NCI-H748 treated with DMSO at 0.1 percent for 48 hours (cell line): ENCODE measurements at regions not wholly inside any gene's neighbourhood (a gene's known extent, or its start where the extent isn't known, plus 50 kb on each side); places are given as distances from the start of the nearest gene placed in this dataset.

Source experiments
- DNase-seq: peaks from one replicate; lab custom pipeline; 2025; lab: John Stamatoyannopoulos, UW

DNA sequence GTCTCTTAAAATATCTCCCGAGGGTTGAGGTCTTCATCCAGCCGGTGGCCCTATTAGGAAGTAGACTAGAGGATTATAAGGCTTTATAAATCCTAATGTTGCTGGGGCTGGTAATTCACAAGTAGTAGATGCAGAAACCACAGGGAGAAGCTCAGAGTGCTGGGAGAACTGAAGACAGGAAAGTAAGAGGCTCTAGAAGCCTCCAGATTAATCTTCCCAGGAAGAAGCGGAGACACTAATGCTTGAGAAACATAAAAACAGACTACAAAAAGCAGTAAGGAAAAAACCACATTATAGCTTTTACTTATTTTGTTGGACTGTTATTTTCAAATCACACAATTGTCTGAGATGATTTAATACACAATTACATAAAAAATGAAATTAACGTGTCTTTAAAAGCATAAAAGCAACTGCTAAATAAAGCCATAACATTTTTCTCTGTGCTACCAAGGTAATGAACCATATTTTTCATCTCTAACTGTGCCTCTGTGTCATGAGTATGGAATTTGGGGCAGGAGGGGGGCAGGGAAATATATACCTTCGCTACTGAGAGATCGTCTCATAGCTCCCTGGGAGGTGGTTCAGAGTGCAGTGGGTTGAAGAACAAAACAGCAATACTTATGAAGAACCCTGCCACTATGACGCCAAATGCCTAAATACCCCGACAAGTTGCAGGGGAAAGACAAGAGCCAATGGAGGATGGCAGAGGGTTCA lies 806.2 kb upstream of the WWC1 start:
- no peak for DNase-seq

DNA sequence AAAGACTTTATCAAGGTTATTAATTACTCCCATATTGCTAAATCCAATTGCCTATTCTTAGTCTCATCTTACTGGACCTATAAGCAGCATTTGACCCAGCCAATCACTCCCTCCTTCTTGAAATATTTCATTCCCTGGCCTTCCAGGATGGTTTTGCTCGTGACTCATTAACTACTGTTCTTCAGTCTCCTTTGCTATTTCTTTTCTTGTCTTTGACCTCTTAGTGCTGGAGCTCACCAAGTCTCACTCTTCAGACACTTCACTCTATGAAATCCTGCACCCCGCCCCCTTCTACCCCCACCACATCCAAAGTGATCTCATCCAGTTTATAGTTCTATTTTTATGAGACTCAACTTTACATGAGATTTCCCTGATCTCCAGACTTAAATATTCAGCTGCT lies 803.1 kb upstream of the WWC1 start:
- DNase-seq, result no peak

DNA sequence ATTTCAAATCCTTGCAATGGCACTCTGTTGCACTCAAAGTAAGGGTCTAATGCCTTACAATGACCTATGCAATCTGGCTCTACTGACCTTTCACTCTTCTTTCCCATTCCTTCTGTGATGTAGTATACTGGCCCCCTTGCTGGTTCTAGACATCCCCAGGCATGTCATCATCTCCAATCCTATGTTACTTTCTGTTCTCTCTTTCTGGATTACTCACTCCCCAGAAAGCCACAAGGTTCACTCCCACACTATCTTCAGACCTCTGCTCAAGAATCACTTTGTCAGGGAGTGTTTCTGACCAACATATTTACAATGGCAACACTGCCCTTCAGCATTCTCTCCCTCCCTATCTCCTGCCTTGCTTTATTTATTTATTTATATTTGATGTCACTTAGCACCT lies 802.2 kb upstream of the WWC1 start:
- no peak for DNase-seq

DNA sequence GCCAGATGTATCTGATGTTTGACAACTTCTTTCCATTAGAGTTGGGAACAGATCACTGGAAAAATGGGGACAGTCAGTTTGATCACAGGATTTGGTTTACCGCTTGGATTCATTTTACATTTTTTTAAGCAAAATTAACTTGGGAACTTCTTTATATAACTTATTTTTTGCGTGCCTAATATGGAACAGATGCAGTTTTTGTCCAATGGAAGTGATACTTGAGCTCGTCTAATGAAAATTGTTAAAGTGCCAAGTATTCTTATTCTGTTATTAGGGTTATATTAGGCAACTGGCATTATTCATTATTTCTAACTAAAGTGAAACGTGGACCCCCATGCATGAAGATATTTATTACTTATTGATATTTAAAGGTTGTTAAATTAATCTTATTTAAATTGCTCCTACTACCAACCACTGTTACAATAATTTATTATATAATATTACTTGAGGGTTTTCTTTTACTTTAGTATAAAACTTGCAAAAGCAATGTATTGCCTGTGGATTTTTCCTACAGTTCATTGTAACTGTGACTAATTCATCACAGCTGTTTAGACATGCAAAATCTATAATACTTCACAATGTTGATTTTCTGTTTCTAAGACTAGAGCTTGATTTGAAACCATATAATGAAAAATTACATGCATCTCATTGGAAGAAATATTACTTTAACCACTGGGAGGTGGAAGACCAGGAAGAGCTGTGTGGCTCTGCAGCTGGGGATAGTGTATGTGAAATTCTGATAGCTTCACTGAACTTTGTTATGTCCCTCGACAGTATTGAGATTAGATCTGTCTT lies 787.3 kb upstream of the WWC1 start:
- no peak for DNase-seq

DNA sequence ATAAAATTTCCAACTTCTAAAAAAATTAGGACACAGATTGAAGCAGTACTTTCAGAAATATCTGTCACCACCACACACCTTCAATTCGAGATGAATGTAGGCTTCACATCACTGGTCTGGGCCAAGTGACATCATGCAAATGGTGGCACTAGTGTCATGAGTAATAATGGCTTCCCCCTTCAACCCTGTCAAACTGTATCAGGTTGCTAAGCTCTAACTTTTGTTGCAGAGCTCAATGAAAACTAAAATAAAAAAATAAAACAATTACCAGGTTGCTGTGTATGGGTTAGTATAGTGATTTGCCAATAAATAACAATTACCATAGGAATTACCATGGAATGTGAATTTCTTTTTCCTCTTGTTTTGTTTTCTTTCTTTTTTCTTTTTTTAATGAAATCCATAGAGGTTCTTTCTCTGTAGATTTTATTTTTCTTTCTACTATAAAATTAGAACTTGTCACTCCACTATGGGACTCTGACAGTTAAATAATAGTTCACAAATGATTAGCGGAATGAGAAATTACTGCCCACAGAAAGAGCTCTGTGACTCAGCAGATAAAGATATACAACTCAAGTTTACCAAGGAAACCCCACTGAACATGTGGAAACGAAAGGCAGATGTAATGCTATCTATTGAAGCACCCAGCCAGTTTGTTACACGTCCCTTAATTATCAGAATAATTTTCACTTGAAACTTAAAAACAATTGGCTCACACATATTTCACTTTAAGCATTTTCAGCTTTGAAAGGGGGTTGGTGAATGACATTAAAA lies 783.8 kb upstream of the WWC1 start:
- no peak for DNase-seq

DNA sequence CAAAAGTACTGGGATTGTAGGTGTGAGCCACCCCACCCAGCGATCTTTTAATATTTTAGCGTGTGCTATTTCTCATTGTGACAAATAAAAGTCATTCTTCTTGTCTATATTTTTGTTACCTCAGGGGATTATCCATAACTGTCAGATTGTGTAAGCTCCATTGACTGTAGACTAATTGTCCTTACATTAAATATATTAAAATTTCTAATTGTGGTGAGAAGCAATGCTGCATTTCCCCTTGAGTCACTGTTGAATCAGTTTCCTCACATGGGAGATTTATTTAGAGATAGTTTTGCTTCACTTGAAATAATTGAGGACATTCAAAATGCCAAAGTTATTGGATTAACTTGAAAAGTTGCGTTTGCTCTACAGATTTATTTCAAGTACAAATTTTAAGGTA lies 782.4 kb upstream of the WWC1 start:
- no peak for DNase-seq

DNA sequence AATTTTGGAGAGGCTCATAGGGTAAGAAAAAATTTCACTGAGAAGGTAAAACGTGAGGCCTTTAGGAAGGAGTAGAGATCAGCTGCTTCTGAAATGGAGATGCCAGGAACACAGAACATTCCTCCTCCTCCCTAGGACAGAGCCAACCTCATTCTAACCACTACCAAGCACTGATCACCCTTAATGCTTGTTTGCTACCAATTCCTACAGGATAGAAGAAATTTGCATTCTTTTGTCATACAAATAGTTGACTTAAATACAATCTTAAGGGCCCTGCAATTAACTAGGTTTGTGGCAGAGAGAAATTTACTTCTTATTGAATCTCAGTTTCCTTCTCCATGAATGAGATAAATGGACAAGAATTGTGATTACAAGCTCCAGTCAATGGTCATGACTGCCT lies 780.2 kb upstream of the WWC1 start:
- DNase-seq, result no peak

DNA sequence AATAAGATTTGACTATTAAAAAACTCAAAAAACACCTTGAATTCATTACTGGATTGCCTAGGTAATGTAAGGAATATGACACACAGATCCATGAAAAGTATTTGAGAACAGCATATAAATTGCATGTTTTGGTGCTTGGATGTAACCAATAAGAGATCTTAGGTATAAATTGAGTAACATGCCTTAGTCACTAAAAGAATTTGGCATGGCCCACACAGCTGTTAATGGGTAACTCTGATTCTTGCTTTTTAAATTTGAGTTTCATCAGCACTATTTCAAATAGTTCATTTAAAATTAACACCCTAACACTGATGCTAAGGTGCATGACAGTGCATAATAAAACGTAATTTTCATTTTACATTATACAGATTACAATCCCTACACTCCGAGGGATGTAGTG lies 779.3 kb upstream of the WWC1 start:
- DNase-seq, result no peak

DNA sequence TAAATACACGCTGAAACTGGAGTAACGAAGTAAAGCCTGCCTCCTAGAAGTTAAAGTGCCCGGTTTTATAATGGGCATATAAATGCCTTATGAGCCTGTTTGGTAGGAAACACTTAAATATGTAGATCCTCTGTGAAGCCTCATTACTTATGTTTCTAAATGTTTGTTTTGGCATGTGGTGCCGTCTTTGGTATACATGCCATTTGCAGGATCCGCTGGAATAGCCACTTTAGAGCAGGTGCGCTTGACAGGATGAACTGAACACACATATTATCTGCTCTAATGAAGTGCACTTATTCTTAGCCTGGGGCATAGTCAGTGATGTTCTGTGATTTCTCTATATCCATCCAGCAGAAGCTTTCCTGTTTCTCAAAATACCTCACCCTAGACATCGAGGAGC lies 778.1 kb upstream of the WWC1 start:
- peak; percentile 8 for DNase-seq

DNA sequence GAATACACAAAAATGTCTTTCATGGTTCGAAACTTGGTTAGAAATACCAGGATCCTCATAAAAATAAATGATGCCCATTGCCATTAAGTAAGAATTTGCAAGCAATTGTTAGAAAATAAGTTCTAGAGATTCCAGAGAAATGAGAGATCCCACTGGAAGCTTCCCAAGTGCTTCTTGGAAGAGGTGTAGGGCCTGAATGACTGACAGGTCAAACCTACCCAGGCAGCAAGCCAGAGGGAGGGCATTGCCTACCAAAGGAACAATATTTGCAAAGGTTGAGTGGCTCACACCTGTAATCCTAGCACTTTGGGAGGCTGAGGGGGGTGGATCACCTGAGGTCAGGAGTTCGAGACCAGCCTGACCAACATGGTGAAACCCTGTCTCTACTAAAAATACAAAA lies 777.0 kb upstream of the WWC1 start:
- no peak for DNase-seq

DNA sequence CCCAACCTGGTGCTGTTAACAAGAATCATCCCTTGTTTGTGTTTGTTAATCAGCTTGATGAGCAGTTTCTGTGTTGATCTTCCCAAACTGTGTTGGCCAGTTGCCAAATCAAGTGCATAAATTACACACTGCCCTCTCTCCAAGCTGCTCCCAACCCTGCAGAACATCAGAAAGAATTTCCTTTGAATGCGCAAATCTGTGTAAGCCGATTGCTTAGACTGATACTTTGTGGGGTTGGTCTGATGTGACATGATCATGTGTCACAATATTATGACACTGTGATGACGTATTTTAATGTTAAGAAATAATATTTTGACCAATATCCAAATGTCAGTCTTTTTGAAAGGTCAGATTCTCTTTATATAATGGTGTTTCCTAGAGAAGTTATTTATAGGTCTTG lies 766.4 kb upstream of the WWC1 start:
- DNase-seq, result no peak

DNA sequence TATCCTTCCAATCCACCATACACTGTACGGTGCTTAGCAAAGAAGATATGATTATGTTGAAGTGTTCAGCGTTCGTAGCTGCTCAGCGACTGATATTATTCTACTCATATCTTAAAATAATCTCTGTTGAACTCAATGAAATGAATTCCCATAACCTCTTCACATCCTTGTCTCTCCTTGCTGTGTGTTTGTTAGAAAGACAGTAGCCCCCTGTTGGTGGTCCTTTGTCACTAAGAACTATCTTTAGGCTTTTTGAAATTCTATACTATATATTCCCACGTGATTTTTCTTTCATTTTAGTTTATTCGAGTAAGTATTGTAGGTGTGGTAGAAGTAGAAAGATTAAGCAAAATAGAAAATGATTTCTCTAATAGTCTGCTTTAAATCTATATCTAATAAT lies 762.8 kb upstream of the WWC1 start:
- DNase-seq, result no peak

DNA sequence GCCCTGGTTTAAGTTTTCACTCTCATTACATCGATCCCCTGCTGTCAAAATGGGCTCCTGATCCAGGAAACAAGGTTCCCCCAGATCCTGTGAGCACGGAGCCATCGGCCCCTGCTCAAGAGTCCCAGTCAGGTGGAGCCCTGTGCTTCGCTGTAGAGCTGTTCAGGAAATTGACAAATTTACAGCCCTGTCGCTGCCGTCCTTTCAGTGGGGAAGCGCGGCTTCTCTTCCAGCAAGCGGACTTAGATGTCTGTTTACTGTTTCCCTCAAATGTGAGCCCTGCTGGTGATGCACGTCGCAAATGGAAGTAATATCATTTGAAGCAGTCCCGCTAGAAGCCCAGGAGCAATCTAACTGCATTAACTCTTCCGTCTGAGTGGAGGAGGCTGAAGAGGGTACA lies 760.9 kb upstream of the WWC1 start:
- no peak for DNase-seq

DNA sequence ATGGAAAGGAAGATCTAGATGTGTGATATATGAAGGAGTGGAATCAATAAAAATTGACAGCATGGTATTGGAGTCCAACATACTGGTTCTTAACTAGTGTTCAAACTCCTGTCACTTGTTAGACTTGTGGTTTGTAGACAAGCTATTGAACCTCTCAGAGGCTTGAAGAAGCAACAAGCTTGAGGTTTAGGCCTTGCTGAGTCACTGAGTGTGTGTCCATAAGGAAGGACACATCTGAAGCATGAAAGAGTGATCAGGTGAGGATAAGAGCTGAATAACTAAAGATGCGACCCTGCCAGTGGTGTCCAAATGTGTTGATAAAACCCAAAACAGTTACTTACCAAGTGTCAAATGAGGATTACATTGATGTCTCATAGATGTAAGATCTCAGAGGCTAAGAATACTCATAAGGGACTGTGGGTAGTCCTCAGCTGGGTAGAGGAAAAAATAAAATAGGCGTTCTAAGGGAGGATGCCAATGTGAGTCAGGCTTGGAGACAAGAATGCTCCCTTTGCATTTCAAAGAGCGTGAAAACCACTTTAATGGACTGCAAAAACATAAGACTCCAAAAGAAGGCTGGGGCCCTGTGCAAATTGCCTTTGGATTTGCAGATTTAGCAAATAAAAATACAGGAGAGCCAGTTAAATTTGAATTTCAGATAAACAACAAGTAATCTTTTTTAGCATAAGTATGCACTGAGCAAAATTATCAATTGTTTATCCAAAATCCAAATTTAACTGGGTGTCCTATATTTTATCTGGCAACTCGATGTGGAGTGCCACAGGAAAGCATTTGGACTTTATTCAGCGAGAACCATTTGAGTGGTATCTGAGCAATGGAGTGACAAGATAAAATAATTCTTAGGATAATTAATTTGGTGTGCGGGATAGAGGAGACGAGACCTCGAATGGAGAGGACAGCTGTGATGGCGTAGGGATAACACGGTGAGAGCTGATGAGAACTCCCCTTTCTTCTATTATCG lies 757.3 kb upstream of the WWC1 start:
- no peak for DNase-seq

DNA sequence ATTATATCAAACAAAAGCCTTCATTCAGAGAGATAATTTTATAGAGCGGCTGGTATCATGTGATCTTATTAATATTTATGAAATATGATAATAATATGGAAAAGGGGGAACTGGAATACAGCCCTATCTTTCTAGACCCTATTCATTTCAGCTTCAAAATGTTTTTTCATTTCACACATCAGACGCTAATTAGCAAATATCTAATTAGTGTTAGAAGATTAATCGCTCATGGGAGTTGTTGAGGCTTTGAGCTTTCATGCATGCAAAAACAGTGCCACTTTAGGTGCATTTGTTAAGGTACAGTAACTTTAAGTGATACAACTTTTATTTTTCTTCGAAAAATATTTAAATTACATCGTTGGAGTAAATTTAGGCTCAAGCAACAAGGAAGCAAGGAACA lies 751.7 kb upstream of the WWC1 start:
- no peak for DNase-seq

DNA sequence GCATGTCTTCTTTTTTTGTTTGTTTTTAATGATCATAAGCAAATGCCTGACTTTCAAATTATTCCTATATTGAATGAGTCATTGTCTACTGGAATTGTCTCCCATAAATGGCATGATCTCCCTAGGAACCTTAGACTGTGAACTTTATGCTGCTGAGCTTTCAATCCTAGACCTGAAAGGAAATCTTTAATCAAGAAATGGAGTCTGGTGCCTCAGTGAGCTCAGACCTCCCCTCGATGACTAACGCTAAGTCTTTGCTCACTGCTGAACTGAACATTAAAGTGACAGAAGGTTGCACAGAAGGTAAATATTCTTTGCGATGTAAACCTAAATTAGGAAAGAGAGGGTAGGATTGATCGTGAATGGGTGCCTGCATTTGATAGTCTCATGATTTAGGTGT lies 745.2 kb upstream of the WWC1 start:
- no peak for DNase-seq

DNA sequence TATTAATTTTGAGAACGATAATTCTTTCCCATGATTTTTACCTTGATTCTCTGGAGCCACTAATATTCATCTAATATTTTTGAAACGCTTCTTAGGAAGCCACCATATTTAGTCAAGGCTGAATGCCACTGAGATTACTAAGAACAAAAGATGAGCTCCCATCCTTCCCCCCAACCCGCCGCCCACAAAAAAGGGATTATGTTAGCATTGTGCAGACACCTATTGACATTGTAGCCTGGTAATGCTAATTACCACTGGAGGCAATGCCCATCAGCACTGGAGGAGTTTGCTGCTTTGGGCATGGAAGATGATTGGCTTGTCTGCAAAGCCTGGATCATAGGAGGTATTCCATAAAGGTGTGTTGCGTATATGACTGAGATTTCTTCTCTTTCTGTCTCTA lies 739.1 kb upstream of the WWC1 start:
- DNase-seq, result no peak

DNA sequence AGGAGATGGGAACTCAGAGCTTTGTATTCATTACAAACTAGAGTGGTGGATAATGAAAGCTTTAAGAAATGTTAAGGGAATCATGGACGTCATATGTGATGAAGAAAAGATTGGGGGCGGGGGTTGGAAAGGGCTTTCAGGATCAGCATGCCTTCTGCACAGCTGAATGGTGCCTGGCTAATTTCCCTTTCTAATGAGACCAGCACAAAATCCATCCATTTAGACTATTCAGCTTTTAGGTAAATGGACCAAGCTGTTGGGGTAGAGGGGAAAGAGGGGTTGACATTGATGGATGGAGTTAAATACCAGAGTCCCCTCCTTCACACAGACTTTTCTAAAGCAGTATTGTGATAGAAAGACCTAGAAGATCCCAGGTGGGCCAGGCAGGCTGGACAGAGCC lies 737.9 kb upstream of the WWC1 start:
- no peak for DNase-seq

DNA sequence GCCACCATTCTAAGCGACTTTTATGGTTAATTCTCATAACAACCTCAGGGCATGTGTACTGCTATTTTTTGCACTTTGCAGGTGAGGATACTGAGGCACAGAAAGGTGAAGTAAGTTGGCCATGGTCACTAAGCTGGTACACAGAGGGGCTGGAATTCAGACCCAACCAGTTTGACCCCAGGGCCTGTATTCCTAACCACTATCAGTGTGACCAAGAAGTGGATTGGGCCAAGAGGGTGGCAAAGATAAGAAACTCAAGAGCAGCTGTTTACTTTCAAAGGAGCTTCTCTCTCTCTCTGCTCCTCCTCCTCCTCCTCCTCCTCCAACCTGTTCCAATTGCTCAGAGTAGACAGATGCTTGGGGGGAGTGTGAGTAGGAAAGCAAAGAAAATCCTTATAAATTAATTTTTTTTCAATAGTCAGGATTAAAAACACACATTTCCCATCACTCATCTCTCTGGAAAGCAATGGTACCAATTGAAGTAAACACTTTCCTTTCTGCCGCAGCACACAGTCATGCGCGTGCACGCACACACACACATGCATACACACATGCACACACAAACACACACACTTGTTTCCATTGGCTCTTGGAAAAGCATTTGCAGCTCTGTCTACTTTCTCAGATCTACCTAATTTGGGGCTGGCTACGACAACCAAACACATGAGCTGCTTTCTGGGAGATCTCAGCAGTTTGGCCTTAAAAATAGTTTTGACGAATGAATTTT lies 736.7 kb upstream of the WWC1 start:
- no peak for DNase-seq

DNA sequence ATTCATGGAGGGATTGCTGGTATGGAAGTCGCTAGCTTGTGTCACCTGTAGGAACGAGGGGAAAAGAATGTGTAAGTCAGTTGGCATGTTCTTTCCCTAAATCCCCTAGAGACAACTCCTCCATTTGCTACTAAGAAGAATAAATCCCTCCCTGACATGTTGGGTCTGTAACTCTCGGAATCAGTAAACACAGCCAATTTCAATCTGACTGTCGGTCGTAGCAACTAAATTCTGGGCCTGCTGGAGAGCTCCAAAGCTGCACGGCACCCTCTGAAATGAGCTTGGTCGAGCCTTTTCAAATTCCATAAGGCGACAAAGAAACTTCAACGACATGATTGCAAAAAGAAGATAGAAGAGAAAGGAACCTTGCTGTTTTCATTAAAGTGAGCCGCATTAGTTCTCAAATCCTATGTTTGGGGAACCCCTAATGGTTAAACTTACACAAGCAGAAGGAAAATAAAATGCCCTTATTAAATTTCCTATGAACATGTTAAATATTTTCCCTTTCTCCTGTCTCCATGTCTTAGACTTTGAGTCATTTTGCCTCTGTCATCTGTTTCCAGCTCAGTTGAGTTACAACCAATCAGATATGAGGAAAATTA lies 735.8 kb upstream of the WWC1 start:
- no peak for DNase-seq

DNA sequence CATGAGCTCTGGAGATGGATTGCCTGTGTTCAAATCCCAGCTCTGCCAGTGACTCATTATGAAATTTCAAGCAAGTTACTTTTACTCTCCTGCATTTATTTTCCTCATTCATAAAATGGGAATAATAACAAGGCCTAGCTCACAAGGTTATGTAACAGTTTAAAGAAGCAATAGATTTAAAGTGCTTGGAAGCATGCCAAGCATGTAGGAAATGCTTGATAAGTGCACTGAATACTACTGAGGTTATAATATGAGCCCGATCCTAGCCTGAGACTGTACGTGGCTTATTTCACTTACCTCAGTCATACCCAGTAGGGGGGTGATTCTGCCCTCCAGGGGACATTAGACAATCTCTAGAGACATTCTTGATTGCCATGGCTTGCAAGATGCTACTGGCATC lies 734.1 kb upstream of the WWC1 start:
- DNase-seq, result no peak
